ENCODE measurements at regions not wholly inside any gene's neighbourhood (a gene's known extent, or its start where the extent isn't known, plus 50 kb on each side); places are given as distances from the start of the nearest gene placed in this dataset.

DNA sequence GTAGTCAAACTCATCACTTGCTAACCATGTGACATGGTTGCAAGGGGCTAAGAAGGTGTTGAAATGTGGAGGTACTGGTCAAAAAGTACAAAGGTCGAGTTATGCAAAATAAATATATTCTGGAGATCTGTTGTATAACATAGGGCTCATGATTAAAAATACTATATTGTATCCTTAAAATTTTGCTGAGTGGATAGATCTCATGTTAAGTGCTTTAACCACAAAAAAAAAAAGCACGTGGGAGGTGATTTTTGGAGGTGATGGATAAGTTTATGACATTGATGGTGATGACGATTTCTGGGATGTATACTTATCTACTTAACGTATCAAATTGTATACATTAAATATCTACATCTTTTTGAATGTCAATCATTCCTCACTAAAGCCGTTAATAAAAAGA, 96.2 kb upstream of the PAPPA start:
- TF ChIP-seq, protein P1, sequence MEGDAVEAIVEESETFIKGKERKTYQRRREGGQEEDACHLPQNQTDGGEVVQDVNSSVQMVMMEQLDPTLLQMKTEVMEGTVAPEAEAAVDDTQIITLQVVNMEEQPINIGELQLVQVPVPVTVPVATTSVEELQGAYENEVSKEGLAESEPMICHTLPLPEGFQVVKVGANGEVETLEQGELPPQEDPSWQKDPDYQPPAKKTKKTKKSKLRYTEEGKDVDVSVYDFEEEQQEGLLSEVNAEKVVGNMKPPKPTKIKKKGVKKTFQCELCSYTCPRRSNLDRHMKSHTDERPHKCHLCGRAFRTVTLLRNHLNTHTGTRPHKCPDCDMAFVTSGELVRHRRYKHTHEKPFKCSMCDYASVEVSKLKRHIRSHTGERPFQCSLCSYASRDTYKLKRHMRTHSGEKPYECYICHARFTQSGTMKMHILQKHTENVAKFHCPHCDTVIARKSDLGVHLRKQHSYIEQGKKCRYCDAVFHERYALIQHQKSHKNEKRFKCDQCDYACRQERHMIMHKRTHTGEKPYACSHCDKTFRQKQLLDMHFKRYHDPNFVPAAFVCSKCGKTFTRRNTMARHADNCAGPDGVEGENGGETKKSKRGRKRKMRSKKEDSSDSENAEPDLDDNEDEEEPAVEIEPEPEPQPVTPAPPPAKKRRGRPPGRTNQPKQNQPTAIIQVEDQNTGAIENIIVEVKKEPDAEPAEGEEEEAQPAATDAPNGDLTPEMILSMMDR (IDR thresholded peaks at IDR 0.05): no peak
- TF ChIP-seq POLR2A (IDR thresholded peaks at IDR 0.05): no peak
